GM12872 (cell line): ENCODE measurements at regions not wholly inside any gene's neighbourhood (a gene's known extent, or its start where the extent isn't known, plus 50 kb on each side); places are given as distances from the start of the nearest gene placed in this dataset.

Source experiments
- CTCF ChIP-seq: IDR thresholded peaks from 3 replicates; pipeline ENCODE4 v1.5.1; 2011; ENCODE audit warnings: low read depth, mild to moderate bottlenecking, low read length, moderate library complexity; ENCODE audit not compliant: insufficient read depth

DNA sequence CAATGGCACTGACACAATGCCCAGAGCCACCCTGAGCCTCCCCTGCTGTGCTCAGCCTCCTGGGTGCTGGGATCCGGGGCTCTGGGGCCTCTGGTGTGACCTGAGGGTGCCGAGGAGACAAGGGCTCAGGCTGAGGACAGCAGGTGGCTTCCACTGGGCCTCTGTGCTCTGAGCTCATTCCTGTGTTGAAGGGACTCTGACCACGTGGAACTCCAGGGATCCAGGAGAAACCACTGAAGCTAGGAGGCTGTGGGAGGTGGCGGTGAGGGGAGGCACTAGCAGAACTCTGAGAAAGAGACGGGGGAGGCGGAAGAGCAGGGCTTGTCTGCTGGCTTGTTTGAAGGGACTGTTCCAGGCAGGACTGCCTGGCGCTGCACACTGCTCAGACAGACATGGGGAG is 318.7 kb upstream of the IRX1 start:
- TF ChIP-seq CTCF: no peak

GRCh38 chr5:3269395-3270169 is 326.1 kb upstream of the IRX1 start:
- TF ChIP-seq CTCF: no peak

GRCh38 chr5:3268760-3269330 is 326.8 kb upstream of the IRX1 start:
- TF ChIP-seq CTCF: no peak

DNA sequence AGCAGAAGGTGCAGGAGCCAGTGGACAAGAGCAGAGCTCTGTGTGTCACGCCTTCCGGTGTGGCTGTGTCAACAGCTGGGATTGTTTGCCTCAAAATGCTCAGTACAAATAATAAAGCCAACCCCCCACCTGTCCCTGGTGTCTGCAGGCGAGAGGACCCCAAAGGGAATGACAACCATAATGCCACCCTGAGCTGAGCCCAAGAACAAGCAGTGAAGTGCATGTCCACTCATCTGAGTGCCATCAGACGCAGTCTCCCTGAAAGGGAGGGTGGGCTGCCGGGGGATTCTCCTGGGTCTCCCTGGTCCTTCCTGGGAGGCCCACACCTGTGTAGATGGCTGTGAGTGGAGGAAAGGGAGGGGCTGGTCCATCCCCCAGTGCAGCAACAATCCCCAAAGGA is 328.8 kb upstream of the IRX1 start:
- TF ChIP-seq CTCF: no peak

GRCh38 chr5:3265936-3266335 is 329.7 kb upstream of the IRX1 start:
- TF ChIP-seq CTCF: no peak

DNA sequence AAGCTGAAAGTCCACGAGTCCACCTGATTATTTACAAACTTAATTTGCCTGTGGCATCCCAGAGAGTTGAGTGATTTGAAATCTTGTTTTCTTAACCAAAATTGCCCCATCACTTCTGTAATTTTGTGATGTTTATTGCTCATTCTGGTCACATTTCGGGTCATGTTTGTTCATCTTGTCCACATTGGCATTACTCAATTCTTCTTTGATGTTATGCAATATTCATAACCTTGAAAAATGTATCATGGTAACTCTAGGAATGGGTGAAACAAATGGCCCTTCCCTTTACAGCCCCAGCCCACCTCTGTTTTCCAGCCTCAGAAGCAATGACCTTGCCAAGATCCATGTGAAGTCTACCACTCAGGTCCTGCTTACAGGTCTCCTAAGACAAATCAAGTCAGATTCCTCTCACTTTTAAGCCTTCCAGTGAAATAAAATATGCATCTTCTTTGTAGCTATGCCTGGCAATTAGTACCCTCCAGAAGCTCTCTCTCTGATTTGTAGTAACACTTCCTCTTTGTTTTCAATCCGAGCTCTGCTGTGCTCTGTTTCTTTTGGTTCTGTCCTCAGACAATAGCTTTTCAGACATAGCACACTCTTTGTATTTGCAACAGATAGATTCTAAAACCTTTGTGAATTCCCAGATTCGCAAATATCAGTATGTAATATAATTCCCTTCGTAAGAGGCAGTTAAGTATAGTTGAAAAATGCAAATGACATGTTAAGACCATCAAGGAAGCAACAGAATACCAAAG is 330.3 kb upstream of the IRX1 start:
- TF ChIP-seq CTCF: no peak

DNA sequence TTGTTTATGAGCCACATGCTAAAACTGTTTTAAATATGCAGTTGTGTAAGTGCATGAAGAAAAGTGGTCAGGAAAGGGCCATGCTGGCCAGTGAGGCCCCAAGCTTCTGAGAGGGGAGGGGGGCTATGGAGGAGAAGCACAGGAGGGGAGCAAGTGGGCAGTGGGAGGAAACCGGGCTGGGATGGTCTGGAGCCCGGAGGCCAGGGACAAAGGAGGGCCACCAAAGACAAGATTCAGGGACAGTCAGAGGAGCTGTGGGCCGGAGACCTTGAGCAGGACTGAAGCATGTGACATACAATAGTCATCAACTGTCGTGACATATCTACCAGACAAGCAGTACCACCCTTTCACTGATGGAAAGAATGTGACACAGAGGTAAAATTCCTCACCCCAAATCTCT is 333.2 kb upstream of the IRX1 start:
- TF ChIP-seq CTCF: no peak
